Keratinocyte (primary cell): ENCODE measurements at regions not wholly inside any gene's neighbourhood (a gene's known extent, or its start where the extent isn't known, plus 50 kb on each side); places are given as distances from the start of the nearest gene placed in this dataset.
"Not testable (repeated sequence)": the region's sequence is repeated elsewhere in the genome, so short reads cannot be mapped to it uniquely, and the experiment has no call there.

Experiments used
- DNase-seq: peaks from one replicate; pipeline ENCODE4 v3.0.0-alpha.2; 2011; ENCODE audit warnings: low read depth, missing footprints, low spot score
- FAIRE-seq: peaks from 2 replicates; lab custom pipeline; 2011; peaks lifted over from hg19 to GRCh38; lab: Jason Lieb, UNC
- H2AFZ ChIP-seq: 2 replicates; pipeline ENCODE4 v1.6.0; 2012; ENCODE audit warnings: low read length, control low read depth, inconsistent platforms; ENCODE audit not compliant: control insufficient read depth
- H3K27ac ChIP-seq: 2 replicates; pipeline ENCODE4 v1.5.1; 2011; ENCODE audit warnings: low read length; ENCODE audit not compliant: control insufficient read depth, insufficient read depth
- H3K27me3 ChIP-seq: 3 replicates; pipeline ENCODE4 v1.6.0; 2011; ENCODE audit warnings: low read length; ENCODE audit not compliant: control insufficient read depth, insufficient read depth; ENCODE audit errors: extremely low read depth
- H3K36me3 ChIP-seq, 2 experiments: 2 replicates in 1 of 2; 3 replicates in 1 of 2; pipeline ENCODE4 v1.5.1; 2011; ENCODE audit warnings: low read length in 2 of 2, mild to moderate bottlenecking in 1 of 2; ENCODE audit not compliant: control insufficient read depth in 2 of 2, insufficient read depth in 2 of 2; ENCODE audit errors: extremely low read depth in 1 of 2
- H3K4me1 ChIP-seq: 3 replicates; pipeline ENCODE4 v1.5.1; 2011; ENCODE audit warnings: low read length; ENCODE audit not compliant: control insufficient read depth, insufficient read depth; ENCODE audit errors: extremely low read depth
- H3K4me2 ChIP-seq: 3 replicates; pipeline ENCODE4 v1.6.0; 2011; ENCODE audit warnings: low read depth, low read length; ENCODE audit not compliant: control insufficient read depth, insufficient read depth; ENCODE audit errors: extremely low read depth
- H3K4me3 ChIP-seq, 3 experiments: fragments of 200-600 bp in 1 of 3; sonication (generic) in 1 of 3; 2 replicates in 2 of 3; 3 replicates in 1 of 3; pipeline ENCODE4 v1.5.1; 2011 to 2016; ENCODE audit warnings: low read length in 3 of 3, mild to moderate bottlenecking in 3 of 3, control low read depth in 2 of 3, inconsistent platforms in 1 of 3, low read depth in 1 of 3, mixed read lengths in 1 of 3, mixed run types in 1 of 3, moderate library complexity in 1 of 3; ENCODE audit not compliant: control insufficient read depth in 2 of 3, insufficient read depth in 2 of 3; ENCODE audit errors: extremely low read depth in 1 of 3
- H3K79me2 ChIP-seq: 2 replicates; pipeline ENCODE4 v1.6.0; 2012; ENCODE audit warnings: low read length; ENCODE audit not compliant: control insufficient read depth, insufficient read depth
- H3K9ac ChIP-seq: 3 replicates; pipeline ENCODE4 v1.6.0; 2011; ENCODE audit warnings: low read length; ENCODE audit not compliant: control insufficient read depth, insufficient read depth; ENCODE audit errors: extremely low read depth
- H3K9me1 ChIP-seq: 3 replicates; pipeline ENCODE4 v1.6.0; 2011; ENCODE audit warnings: low read length; ENCODE audit not compliant: control insufficient read depth, insufficient read depth; ENCODE audit errors: extremely low read depth
- H3K9me3 ChIP-seq: 2 replicates; pipeline ENCODE4 v1.5.1; 2012; ENCODE audit warnings: low read depth, low read length; ENCODE audit not compliant: control insufficient read depth
- H4K20me1 ChIP-seq: 3 replicates; pipeline ENCODE4 v1.6.0; 2011; ENCODE audit warnings: low read length; ENCODE audit not compliant: control insufficient read depth, insufficient read depth; ENCODE audit errors: extremely low read depth
- EZH2 ChIP-seq: IDR thresholded peaks from one replicate; pipeline ENCODE4 v1.6.1; 2012; ENCODE audit warnings: inconsistent platforms, mild to moderate bottlenecking, low read length, moderate library complexity
- dilution Hi-C: fragments of 300-500 bp; cut with MboI; formaldehyde crosslinking; loops from one replicate; pipeline ENCODE4 v1.7.0; 2020; ENCODE audit warnings: low sequenced_read_pairs; ENCODE audit not compliant: extremely low pct_ligation_motif_present
- TF ChIP-seq, protein P1 (sequence below), 3 experiments: IDR thresholded peaks in 1 of 3; conservative IDR thresholded peaks in 1 of 3; optimal IDR thresholded peaks in 1 of 3; 2 replicates in 2 of 3; 3 replicates in 1 of 3; pipeline versions ENCODE3 to v1.5.1; 2011; ENCODE audit warnings: low read length in 3 of 3, mild to moderate bottlenecking in 3 of 3, moderate library complexity in 2 of 3, control low read depth in 1 of 3, inconsistent platforms in 1 of 3; ENCODE audit not compliant: insufficient read depth in 2 of 3; ENCODE audit errors: extremely low read depth in 1 of 3

DNA sequence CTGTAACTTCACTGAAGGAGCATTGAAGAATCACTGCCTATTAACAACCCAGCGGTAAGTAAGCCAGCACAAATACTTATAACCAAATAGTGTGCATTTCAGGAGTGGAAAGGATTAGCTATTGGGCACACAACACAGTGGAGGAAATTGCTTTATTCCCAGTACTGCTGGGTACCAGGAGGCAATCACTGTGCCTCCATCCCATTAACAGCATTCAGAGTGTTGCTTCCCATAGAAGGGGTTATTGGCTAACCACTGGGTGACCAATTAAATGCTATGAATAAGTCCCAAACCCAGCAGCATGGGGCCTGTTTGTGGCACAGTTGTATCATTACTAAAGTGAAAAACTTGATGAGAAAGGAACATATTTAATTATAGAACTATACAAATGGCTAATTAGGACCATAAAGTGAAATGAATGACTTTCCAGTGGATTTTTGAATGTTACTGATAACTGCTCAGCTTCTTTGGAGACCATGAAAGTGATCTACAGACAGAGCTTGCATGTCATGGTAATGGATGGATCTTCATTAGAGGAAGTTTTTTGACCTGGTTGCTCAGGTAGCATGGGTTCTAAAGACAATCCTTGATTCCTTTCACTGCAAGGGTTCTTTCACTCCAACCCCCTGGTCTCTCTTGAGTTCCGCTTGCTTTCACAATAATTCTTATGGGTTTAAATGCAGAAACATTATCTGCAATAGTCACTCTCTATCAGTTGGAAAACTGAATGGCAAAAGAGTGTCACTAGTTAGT lies 413.3 kb upstream of the RORB start:
- no peak overlapping the region for H3K27ac ChIP-seq

DNA sequence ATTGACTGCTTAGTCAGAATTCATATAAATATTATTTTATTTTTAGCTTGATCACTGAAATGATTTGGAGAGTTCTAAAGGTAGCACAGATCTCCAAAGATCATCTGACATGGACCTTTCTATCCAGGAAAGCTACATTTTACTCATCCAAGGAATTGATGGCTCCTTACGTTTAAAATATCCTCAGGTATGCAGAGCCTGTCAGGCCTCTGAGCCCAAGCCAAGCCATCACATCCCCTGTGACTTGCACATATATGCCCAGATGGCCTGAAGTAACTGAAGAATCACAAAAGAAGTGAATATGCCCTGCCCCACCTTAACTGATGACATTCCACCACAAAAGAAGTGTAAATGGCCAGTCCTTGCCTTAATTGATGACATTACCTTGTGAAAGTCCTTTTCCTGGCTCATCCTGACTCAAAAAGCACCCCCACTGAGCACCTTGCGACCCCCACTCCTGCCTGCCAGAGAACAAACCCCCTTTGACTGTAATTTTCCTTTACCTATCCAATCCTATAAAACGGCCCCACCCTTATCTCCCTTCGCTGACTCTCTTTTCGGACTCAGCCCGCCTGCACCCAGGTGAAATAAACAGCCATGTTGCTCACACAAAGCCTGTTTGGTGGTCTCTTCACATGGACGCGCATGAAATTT lies 411.6 kb upstream of the RORB start:
- H3K9ac ChIP-seq, FAIRE-seq, H3K9me3 ChIP-seq, H3K79me2 ChIP-seq, H3K4me1 ChIP-seq, H4K20me1 ChIP-seq, H3K4me2 ChIP-seq, H3K36me3 ChIP-seq, H3K4me3 ChIP-seq, DNase-seq, H3K27ac ChIP-seq, H3K9me1 ChIP-seq, H2AFZ ChIP-seq, dilution Hi-C loops, H3K27me3 ChIP-seq: not testable (repeated sequence)

More for the DNA sequence above, 413.3 kb upstream of the RORB start:
- Histone ChIP-seq H4K20me1 (no peaks in the 10 kb centered on the region), H3K79me2 (no peaks in the 10 kb centered on the region), H2AFZ (no peak overlapping the region), H3K4me2 (no peak overlapping the region), H3K27me3 (no peaks in the 10 kb centered on the region), H3K9me3 (no peaks in the 10 kb centered on the region), H3K36me3 (no peaks in the 10 kb centered on the region), H3K4me1 (no peaks in the 10 kb centered on the region), H3K4me3 (no peak overlapping the region), H3K9me1 (no peaks in the 10 kb centered on the region), H3K9ac (no peak overlapping the region)
- DNase-seq: no peak
- no peak for FAIRE-seq
- dilution Hi-C loops: no loop called here
- TF ChIP-seq EZH2: no peak
- TF ChIP-seq, protein P1, sequence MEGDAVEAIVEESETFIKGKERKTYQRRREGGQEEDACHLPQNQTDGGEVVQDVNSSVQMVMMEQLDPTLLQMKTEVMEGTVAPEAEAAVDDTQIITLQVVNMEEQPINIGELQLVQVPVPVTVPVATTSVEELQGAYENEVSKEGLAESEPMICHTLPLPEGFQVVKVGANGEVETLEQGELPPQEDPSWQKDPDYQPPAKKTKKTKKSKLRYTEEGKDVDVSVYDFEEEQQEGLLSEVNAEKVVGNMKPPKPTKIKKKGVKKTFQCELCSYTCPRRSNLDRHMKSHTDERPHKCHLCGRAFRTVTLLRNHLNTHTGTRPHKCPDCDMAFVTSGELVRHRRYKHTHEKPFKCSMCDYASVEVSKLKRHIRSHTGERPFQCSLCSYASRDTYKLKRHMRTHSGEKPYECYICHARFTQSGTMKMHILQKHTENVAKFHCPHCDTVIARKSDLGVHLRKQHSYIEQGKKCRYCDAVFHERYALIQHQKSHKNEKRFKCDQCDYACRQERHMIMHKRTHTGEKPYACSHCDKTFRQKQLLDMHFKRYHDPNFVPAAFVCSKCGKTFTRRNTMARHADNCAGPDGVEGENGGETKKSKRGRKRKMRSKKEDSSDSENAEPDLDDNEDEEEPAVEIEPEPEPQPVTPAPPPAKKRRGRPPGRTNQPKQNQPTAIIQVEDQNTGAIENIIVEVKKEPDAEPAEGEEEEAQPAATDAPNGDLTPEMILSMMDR (optimal IDR thresholded peaks at IDR 0.05 in 1 of 3, IDR thresholded peaks at IDR 0.05 in 1 of 3, conservative IDR thresholded peaks at IDR 0.05 in 1 of 3; ENCODE audit: extremely low read depth in 1 of 3, insufficient read depth in 2 of 3, low read length in 3 of 3): no peak

DNA sequence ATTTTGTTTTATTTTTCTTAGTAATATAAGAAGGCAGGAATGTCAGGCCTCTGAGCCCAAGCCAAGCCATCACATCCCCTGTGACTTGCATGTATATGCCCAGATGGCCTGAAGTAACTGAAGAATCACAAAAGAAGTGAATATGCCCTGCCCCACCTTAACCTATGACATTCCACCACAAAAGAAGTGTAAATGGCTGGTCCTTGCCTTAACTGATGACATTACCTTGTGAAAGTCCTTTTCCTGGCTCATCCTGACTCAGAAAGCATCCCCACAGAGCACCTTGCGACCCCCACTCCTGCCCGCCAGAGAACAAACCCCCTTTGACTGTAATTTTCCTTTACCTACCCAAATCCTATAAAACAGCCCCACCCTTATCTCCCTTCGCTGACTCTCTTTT lies 406.2 kb upstream of the RORB start:
- H3K9me1 ChIP-seq, H3K36me3 ChIP-seq, H3K9me3 ChIP-seq, H4K20me1 ChIP-seq, H3K27me3 ChIP-seq, H3K4me1 ChIP-seq, H3K9ac ChIP-seq, H3K4me3 ChIP-seq, DNase-seq, H2AFZ ChIP-seq, H3K79me2 ChIP-seq, dilution Hi-C loops, FAIRE-seq, H3K4me2 ChIP-seq, H3K27ac ChIP-seq: not testable (repeated sequence)
